ENCODE measurements at regions not wholly inside any gene's neighbourhood (a gene's known extent, or its start where the extent isn't known, plus 50 kb on each side); places are given as distances from the start of the nearest gene placed in this dataset.

GRCh38 chr14:98074111-98074510 lies 1197.9 kb downstream of the BCL11B start:
- DNase-seq = no peak

GRCh38 chr14:98077176-98077575 lies 1194.8 kb downstream of the BCL11B start:
- no peak for DNase-seq

GRCh38 chr14:98082833-98083232 lies 1189.2 kb downstream of the BCL11B start:
- no peak for DNase-seq

GRCh38 chr14:98085751-98086150 lies 1186.2 kb downstream of the BCL11B start:
- no peak for DNase-seq

GRCh38 chr14:98093111-98093510 lies 1178.9 kb downstream of the BCL11B start:
- no peak for DNase-seq

GRCh38 chr14:98099527-98099926 lies 1172.5 kb downstream of the BCL11B start:
- DNase-seq = no peak

GRCh38 chr14:98101323-98101722 lies 1170.7 kb downstream of the BCL11B start:
- no peak for DNase-seq

- peak; percentile 16 to 31 for DNase-seq
Measured at GRCh38 chr14:98103705-98104104, 1168.3 kb downstream of the BCL11B start.

GRCh38 chr14:98109326-98109725 lies 1162.7 kb downstream of the BCL11B start:
- DNase-seq = no peak

GRCh38 chr14:98112194-98112780 lies 1159.7 kb downstream of the BCL11B start:
- DNase-seq = no peak

- DNase-seq = no peak
Measured at GRCh38 chr14:98114122-98114895, 1157.7 kb downstream of the BCL11B start.

GRCh38 chr14:98114946-98115345 lies 1157.1 kb downstream of the BCL11B start:
- no peak for DNase-seq

GRCh38 chr14:98118749-98119148 lies 1153.2 kb downstream of the BCL11B start:
- DNase-seq = no peak

GRCh38 chr14:98119739-98120138 lies 1152.3 kb downstream of the BCL11B start:
- DNase-seq = no peak

- no peak for DNase-seq
Measured at GRCh38 chr14:98120831-98121464, 1151.0 kb downstream of the BCL11B start.

- peak in 1 of 2 donors; percentile 26 for DNase-seq
Measured at GRCh38 chr14:98122527-98122926, 1149.5 kb downstream of the BCL11B start.

GRCh38 chr14:98130691-98131090 lies 1141.3 kb downstream of the BCL11B start:
- DNase-seq = no peak

- DNase-seq = no peak
Measured at GRCh38 chr14:98131406-98131805, 1140.6 kb downstream of the BCL11B start.

GRCh38 chr14:98133806-98134205 lies 1138.2 kb downstream of the BCL11B start:
- DNase-seq = no peak

GRCh38 chr14:98136012-98136789 lies 1135.8 kb downstream of the BCL11B start:
- DNase-seq = peak in 1 of 2 donors; percentile 42

GRCh38 chr14:98137131-98138025 lies 1134.6 kb downstream of the BCL11B start:
- DNase-seq = peak in 1 of 2 donors; percentile 29

- DNase-seq = peak; percentile 58 to 86
Measured at GRCh38 chr14:98138666-98139065, 1133.3 kb downstream of the BCL11B start.
